Inflammatory macrophage treated with lipopolysaccharide for 4 hours (primary cell): ENCODE measurements at regions not wholly inside any gene's neighbourhood (a gene's known extent, or its start where the extent isn't known, plus 50 kb on each side); places are given as distances from the start of the nearest gene placed in this dataset.

ENCODE experiments used
- DNase-seq: peaks from one replicate; pipeline ENCODE4 v3.0.0-alpha.2; 2020

DNA sequence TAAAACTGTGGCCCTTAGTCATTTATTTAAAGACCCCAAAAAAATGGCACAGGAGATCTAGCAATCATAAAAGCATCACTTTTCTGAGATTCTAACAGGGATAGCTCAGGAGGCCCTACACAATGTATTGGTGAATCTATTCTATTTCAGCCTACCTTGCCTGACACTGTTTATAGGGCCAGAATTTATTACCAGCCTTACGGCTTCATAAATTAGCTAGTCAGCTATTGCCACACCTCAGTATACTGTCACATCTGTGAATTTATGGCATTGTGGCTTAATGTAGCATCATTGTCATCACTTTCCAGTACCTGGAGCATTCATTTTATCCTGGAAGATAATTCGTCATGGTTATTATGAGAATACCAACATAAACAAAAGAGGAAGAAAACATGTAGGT, 121.2 kb upstream of the ERG start:
- no peak for DNase-seq

DNA sequence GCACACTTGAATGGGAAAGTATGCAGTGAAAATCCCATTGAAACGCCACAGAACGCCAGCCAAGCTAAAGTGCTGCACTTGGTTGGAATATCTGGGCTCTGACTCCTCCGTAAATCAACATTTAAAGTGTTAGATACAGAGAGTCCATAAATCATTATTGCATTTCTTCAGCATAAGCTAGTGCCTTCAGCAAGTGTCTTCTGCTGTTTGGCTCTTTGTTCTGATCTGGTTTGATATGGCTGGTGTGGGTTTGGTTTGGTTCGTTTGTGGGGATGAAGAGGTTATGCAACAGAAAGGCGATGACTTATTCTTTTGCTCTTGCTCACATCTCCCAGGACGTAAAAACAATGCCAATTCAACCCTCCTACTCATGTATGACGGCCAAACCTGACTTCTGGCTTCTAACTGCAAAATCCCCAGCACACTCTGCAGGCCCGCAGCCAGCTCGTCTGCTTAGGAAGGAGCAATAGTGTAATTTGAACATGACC, 121.8 kb upstream of the ERG start:
- DNase-seq: peak; percentile 2

DNA sequence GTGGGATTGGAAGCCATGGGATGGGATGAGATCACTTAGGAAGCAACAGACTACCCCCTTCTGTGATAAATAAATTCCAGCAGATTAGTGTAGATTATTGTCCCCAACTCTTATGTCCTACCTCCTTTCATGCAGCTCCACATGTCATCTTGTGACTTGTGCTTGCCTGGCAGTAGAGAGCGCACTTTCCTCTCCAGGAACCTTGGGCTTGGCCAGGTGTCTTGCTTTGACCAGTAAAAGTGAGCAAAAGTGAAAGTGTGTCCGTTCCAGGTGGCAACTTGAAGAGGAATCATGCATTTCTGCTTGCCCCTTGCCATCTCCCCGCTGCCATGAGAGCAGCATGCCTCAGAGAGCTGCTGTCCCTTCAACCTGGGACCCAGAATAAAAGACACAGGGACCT, 122.9 kb upstream of the ERG start:
- no peak for DNase-seq

DNA sequence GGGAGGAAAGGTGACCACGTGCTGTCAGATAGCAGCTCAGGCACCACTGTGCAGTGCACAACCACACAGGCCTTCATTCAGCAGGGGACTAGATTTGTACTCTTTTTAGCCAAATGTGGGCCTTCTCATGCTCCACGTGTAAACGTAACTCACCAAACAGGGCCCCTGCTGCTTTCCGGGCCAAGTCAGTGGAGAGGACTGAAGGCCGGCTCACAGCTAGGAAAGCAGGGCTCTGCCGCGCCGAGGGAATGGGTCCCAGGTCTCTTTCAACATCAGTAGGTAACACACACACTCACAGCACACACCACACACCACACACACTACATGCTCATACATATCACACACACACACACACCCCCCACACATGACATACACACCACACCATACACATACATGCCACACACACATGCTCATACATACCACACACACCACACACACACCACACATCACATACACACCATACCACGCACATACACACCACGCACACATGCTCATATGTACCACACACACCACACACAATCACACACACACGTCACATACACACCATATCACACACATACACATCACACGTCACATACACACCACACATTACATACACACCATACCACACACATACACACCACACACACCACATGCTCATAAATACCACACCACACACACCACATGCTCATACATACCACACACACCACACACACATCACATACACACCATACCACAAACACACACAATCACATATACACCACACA, 124.0 kb upstream of the ERG start:
- no peak for DNase-seq

DNA sequence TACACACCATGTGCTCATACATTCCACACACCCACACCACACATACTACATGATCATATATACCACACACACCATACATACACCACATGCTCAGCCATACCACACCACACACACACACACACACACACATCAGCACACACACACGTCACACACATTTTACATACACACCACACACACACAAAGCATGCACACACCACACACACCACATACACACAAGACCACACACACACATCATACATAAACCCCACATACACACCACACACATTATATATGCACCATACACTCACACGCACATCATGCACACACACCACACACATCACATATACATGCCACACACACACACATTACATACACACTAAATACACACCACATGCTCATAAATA, 124.5 kb upstream of the ERG start:
- DNase-seq: no peak

DNA sequence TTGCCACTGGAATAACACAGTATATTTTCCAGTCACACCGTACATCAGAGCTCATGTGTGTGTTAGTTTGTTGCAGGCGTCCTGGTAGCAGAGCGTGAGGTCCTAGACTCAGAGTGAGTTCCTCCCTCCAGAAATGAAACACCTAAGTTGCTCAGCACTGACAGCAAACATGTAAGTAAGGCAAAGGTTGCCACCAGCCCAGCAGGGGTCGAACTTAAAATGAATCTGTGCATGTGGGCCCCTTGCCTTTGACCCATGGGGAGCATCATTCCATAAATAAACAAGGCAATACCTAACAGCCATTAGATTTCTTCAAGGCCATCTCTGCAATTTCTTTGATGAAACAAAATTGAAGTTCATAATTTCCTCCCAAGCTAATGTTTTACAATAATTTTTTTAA, 125.3 kb upstream of the ERG start:
- DNase-seq: no peak

DNA sequence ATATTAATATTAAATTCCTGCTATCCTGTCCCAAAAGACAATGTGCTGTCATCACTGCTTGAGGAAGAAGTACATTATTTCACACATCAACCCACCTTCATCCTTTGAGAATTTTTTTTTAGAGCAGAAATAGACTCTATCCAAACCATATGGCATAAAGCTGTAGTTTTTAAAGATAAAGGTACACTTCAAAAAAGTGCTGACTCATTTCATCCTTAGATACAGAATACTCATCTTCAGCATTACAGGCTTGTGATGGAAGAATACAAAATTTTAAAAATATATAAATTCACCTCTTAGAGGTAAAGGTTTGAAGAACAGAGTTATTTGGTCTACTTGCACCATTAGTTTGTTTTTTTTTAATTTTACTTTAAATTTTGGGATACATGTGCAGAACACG, 126.7 kb upstream of the ERG start:
- no peak for DNase-seq

DNA sequence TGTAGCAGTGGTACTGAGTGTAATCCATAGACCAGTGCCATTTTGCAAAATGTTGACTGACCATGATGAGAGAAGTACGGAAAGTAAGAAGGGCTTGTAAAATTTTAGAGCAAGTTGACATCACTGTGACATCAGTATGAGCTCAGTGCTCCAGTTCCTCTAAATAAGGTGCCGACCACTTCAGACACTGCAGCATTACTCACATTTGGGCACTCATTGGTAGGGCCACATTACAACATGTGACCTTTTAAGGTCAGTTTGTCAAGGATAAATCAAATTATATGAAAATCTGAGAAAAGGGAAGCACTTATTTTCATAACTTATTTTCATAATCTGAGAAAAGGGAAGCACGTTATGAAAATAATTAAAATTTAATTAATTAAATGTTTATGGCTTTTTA, 128.0 kb upstream of the ERG start:
- DNase-seq: peak; percentile 74

DNA sequence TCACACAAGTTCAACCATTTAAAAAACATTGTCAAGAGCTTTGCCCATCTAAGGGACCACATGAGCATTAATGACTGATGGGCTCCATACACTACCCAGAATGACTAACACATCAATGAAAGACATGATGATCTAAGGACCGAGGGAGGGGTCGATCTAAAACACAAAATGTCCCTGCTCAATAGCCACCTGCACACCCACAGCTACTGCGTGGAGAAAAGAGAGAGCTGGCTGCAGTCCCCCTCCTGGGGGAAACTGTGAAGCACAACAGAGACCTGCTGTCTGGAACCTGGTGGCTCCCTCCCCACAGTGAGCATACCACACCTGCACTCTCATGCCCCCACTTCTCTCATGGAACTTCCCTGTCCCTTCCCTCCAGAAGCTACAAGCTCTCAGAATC, 130.1 kb upstream of the ERG start:
- DNase-seq: no peak

DNA sequence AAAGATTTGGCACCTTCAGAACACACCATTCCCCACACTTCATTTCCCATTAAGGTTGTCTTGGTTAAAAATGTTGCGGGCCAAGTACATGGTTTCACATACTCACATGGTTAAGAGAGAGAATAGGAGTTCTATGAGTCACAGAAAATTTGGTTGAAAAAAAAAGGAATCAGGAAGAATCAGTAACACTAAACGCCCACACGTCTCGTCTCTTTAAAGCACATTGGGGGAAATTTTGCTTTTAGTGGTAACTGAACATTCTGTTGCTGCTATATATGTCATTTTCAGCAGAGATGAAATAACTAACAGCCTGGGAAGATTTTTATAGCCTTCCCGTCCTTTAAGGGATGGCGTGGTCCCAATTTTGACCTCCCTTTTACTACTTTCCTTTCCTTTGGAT, 132.9 kb upstream of the ERG start:
- DNase-seq: peak; percentile 87

DNA sequence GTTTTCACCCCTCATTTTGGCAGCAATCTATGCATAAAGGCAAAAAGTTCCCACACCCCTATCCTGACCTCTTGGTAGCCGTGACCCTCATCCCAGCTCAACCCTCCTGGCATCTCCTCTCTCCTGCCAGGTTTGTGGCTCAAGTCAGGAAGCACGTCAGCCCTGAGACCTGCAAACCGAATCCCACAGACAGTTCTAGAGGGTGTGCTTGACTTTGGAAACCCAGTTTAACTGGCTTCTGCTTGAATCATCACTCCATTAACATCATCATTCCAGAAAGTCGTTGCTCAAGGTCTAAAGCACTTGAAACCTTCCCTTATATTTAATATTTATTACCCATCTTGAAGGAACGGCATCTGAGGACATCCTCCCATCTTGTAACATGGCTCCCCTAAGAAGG, 133.4 kb upstream of the ERG start:
- no peak for DNase-seq

DNA sequence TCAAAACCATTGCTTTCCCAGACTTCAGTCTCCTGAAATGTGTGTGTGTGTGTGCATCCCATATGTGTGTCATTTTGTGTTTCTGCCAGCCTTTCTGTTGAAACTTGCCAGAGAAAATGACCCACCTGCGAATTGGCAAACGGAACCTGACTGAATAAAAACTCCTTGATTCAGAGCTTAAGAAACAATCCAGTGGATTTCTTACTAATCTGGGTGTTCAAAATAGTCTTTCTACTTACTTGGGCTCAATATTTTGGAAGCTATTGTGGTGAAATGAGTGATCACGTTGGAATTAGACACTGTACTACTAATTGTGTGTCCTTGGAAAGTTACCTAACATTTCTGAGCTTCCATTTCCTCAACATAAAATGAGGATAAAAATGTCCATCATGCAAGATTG, 138.9 kb upstream of the ERG start:
- DNase-seq: no peak

DNA sequence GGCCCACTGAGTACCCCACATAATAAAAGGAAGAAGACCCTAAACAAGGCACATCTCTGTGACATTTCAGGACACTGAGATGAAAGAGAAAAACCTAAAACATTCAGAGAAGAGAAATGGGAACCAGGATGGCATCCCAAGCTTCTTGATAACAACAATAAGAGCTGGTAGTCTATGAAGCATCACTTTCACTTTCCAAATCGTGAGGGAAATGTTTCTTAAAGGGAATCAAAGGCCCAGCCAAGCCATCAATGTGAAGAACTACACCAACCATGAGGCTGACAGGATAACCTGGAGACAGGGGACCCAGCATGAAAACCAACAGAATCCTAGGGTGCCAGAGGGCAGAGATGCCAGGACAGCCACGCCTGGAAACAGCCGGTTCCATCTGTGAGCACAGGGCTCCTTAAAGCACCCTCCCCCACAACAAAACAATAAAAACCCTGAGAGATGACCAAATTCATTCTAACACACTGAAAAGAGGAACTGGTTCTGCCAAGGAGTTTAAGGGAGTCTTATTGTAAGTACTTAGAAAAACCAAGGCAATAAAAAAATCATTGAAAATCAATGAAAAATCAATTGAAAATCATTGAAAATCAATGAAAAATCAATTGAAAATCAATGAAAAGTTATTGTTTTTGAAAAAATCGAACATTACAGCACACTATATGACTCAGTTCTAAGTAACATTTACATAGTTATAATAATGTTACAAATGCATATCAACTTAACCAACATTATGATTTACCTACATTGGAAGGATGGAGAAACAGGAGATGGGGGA, 141.5 kb upstream of the ERG start:
- DNase-seq: peak; percentile 65

DNA sequence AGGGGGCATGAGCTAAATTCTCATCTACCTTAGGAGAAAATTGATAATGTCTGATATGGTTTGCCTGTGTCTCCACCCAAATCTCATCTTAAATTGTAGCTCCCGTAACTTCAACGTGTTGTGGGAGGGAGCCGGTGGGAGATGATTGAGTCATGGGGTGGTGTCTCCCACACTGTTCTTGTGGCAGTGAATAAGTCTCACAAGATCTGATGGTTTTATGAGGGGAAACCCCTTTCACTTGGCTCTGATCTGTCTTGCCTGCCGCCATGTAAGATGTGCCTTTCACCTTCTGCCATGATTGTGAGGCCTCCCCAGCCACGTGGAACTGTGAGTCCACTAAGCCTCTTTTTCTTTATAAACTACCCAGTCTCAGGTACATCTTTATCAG, 142.1 kb upstream of the ERG start:
- peak; percentile 18 for DNase-seq

DNA sequence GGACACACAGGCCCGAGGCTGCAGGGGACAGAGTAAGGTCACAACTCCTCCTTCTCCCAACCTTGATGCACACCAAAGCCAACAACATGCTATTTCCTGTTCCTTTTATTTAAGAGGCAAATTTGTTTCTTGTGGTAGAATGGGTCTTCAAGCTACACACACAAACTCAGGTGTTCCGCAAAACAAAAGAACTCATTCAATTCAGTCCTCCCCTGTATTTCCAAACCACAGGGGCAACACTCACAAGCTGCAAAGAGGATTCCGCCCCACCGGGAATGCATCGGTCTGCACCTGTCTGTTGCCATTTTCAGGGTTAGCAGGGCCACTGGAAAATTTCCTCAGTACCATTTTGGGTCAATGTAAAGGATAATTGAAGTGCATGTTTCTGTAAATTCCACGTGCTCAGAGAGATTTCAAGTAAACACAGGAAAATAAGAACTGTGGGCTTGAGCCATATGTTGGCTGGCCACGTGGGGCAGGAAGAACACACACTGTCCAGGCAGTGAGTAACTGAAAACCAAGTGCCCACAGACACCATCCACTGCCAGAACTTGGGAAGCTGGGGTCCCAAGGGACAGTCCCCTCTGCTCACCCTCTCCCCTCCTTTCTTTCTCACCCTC, 145.2 kb upstream of the ERG start:
- DNase-seq: no peak

DNA sequence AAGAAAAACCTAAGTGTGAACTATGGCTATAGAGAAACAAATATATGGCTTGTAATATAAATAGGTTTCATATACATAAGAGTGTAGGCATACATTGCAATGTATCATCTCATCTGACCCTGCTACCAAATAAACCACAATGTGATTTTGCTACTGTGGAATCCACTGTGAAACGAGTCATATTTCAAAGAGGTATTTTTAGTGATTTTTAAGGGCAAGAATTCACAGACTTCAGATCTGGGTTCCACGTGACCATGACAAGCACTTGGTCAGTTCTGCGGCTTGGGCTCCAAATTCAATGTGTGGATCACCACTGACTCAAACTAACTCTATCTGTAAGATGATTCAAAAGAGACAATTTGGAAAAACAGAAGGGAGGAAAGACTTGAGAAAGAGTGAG, 147.0 kb upstream of the ERG start:
- DNase-seq: peak; percentile 6

DNA sequence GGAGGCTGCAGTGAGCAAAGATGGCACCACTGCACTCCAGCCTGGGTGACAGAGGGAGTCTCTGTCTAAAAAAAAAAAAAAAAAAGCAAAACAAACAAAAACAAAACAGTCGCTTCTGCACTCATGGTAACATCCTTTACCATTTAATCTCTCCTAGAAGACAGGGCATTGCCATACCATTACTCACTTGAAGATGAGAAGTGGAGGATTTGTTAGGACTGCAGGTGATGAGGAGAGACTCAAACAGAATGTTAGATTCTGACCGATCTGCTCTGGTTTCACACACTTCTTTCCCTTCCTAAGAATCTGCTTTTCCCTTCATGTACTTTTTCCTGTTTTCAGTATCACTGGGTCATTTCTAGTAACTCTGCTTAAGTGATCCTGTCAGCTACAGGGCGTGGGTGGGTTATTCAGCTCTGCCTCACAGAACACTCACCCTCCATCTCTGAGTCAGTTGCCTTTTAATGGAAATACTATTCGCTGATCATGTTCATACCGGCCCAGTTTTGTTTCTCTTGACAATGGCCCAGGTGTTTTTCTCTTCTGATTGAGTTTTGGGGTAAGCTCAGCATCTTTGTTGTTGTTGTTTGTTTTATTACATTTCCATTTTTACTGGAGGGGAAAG, 148.0 kb upstream of the ERG start:
- DNase-seq: peak; percentile 25

DNA sequence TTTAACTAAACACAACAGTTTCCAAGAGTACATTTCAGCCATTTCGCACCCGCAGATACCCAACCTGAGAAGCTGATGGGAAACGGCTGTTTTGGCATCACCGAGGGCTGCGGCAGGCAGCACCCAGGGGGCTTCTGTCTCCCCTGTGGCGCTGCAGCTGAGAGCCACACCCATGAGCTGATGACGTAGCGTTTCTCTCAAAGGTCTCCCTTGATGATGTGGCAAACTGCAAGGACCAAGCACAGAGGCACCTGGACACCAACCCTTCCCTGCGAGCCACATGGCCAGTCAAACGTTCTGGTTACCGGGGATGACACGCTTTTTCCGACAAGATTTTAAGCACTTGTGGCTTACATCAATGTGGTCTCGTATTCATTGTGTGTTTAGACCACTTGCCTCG, 150.8 kb upstream of the ERG start:
- DNase-seq: no peak

DNA sequence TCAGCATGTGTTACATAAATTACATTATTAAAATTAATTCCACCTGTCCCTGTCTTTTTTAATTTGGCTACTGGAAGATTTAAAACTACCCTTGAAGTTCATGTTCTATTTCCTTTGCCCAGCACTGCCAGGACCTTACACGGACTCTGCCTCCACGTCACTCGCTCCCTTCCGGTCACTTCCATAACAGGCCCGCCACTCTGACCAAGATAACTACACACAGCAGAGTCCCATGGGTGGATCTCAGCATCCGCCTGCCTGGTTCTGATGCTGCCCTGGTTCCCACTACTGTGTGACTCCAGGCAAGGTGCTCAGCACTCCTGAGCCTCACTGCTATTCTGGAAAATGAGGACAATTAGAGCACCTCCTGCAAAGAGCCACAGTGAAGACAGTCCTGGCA, 153.3 kb upstream of the ERG start:
- no peak for DNase-seq

DNA sequence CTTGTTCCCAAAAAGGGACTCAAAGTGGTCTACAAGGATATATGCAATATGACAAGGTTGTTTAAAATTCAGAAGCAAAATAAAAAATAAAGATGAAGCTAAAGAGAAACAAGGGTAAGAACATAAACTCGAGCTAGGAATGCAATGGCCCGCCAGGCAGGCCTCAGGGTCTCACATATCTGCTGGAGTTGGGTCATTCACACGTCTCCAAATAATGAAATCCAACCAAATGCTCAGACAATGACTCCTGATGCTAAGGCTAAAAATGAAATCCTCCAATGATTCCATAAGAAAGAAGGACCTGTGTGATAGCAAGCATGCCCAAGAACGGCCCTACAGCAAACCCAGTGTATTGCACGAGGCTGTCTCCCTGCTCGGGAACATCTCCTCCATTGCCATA, 153.3 kb upstream of the ETS2 start:
- DNase-seq: no peak

DNA sequence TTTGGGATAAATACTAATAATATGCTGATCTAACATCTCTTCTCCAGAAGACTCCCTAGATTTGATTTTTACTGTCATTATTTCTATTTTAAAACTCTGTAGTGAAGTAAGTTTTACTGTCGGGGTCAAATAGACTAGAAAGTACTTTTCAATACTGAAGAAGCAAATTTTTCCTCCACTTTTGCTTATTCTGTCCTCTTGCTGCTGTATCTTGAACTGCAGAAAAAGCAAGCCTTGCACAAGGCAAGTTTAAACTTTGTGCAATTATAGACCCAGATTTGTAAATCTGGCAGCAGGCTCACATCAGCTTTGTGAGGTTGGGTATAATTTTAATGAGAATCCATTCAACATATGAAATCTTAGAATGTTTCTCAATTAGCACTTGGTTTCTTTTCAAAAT, 151.1 kb upstream of the ETS2 start:
- no peak for DNase-seq

DNA sequence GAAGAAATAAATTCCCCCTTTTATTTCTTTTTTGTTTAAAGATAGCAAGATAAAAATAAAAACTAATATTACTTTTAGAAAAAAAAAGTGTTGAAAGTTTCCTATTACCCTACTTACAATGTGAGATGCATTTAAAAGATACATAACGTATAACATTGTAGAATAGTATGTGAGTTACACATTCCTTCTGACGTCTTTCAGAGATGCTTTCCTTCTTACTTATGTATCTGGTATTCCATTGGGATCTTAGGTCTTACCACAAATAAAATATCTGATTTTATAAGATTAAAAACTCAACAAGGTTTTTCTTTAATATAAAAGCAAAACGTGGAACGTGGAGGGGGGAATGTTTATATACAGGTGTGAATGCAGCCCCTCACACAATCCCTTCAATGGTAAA, 147.2 kb upstream of the ETS2 start:
- no peak for DNase-seq

DNA sequence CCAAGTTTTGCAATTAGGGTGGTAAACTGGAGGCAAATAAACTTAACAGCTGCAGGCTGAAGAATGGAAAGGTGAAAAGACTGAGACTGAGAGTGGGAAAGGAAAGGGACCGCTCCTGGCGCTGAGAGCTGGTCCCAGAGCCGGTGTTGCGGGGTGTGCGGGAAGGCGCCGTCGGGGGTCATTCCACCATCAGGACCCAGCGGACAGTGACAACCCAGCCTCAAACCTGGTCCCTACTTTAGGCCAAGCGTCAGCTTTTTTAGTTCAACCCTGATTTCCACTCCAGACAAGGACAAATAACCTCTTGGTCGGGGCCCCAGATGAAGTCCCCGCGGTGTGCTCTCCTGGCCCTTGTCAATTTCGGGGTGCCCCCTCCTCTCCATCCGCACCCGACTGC, 145.8 kb upstream of the ETS2 start:
- no peak for DNase-seq
